ENCODE measurements at regions not wholly inside any gene's neighbourhood (a gene's known extent, or its start where the extent isn't known, plus 50 kb on each side); places are given as distances from the start of the nearest gene placed in this dataset.

- Histone ChIP-seq H3K27ac (no peak overlapping the region), H3K9me3 (no peaks in the 10 kb centered on the region), H3K4me3 (no peak overlapping the region), H3K36me3 (no peaks in the 10 kb centered on the region), H3K27me3 (no peaks in the 10 kb centered on the region), H3K4me1 (no peaks in the 10 kb centered on the region), H3K9ac (ENCODE audit: low read depth in 2 of 2, low read length in 2 of 2) (no peak overlapping the region)
- intact Hi-C loops (cut with DNase I), result no loop called here
- no peak for TF ChIP-seq CTCF (IDR thresholded peaks at IDR 0.05)
- no peak for DNase-seq
Measured at GRCh38 chr6:18703546-18703945, 316.4 kb downstream of the RNF144B start.

GRCh38 chr6:18707714-18708439 lies 320.7 kb downstream of the RNF144B start:
- no peak overlapping the region for H3K9ac ChIP-seq (ENCODE audit: low read depth in 2 of 2, low read length in 2 of 2)
- no peaks in the 10 kb centered on the region for H3K4me1 ChIP-seq
- no peaks in the 10 kb centered on the region for H3K36me3 ChIP-seq
- H3K27me3 ChIP-seq, result no peaks in the 10 kb centered on the region
- H3K27ac ChIP-seq, result no peak overlapping the region
- H3K9me3 ChIP-seq, result no peaks in the 10 kb centered on the region
- intact Hi-C loops (cut with DNase I), result no loop called here
- TF ChIP-seq CTCF (IDR thresholded peaks at IDR 0.05), result no peak
- DNase-seq, result no peak
- H3K4me3 ChIP-seq, result no peak overlapping the region

GRCh38 chr6:18712595-18712994 lies 325.4 kb downstream of the RNF144B start:
- Histone ChIP-seq H3K4me1 (no peaks in the 10 kb centered on the region), H3K27me3 (no peaks in the 10 kb centered on the region), H3K27ac (no peak overlapping the region), H3K9me3 (no peaks in the 10 kb centered on the region), H3K4me3 (no peak overlapping the region), H3K36me3 (no peaks in the 10 kb centered on the region), H3K9ac (ENCODE audit: low read depth in 2 of 2, low read length in 2 of 2) (no peak overlapping the region)
- no peak for TF ChIP-seq CTCF (IDR thresholded peaks at IDR 0.05)
- intact Hi-C loops (cut with DNase I), result no loop called here
- DNase-seq, result no peak

GRCh38 chr6:18720075-18720474 lies 332.9 kb downstream of the RNF144B start:
- Histone ChIP-seq H3K9me3 (no peaks in the 10 kb centered on the region), H3K4me1 (no peaks in the 10 kb centered on the region), H3K9ac (ENCODE audit: low read depth in 2 of 2, low read length in 2 of 2) (no peak overlapping the region), H3K4me3 (no peak overlapping the region), H3K36me3 (no peaks in the 10 kb centered on the region), H3K27ac (no peak overlapping the region), H3K27me3 (no peaks in the 10 kb centered on the region)
- intact Hi-C loops (cut with DNase I), result no loop called here
- TF ChIP-seq CTCF (IDR thresholded peaks at IDR 0.05), result no peak
- no peak for DNase-seq

- H3K9ac ChIP-seq (ENCODE audit: low read depth in 2 of 2, low read length in 2 of 2), result no peak overlapping the region
Measured at GRCh38 chr6:18724056-18724455, 336.9 kb downstream of the RNF144B start.

More at GRCh38 chr6:18724056-18724455, 336.9 kb downstream of the RNF144B start:
- intact Hi-C loops (cut with DNase I), result no loop called here
- H3K36me3 ChIP-seq, result no peaks in the 10 kb centered on the region
- H3K4me1 ChIP-seq, result no peaks in the 10 kb centered on the region
- H3K27me3 ChIP-seq, result no peaks in the 10 kb centered on the region
- DNase-seq, result no peak
- H3K9me3 ChIP-seq, result no peaks in the 10 kb centered on the region
- no peak for TF ChIP-seq CTCF (IDR thresholded peaks at IDR 0.05)
- no peak overlapping the region for H3K27ac ChIP-seq
- no peak overlapping the region for H3K4me3 ChIP-seq
